NCI-H69 (cell line): ENCODE measurements at regions not wholly inside any gene's neighbourhood (a gene's known extent, or its start where the extent isn't known, plus 50 kb on each side); places are given as distances from the start of the nearest gene placed in this dataset.
A peak's percentile ranks its signal among the peaks of the same experiment; 100 is the strongest.
"Not testable (repeated sequence)": the region's sequence is repeated elsewhere in the genome, so short reads cannot be mapped to it uniquely, and the experiment has no call there.

Experiments used
- DNase-seq: peaks from one replicate; lab custom pipeline; 2025; lab: John Stamatoyannopoulos, UW

GRCh38 chrX:83260288-83260687, 247.8 kb upstream of the POU3F4 start:
- DNase-seq, result peak; percentile 0

- not testable (repeated sequence) for DNase-seq
Observed at GRCh38 chrX:83262218-83262617, 245.9 kb upstream of the POU3F4 start.

- no peak for DNase-seq
Observed at GRCh38 chrX:83278988-83279387, 229.1 kb upstream of the POU3F4 start.

GRCh38 chrX:83286627-83287026, 221.5 kb upstream of the POU3F4 start:
- not testable (repeated sequence) for DNase-seq

GRCh38 chrX:83305381-83305780, 202.7 kb upstream of the POU3F4 start:
- DNase-seq, result no peak

GRCh38 chrX:83319023-83319422, 189.1 kb upstream of the POU3F4 start:
- no peak for DNase-seq

- DNase-seq, result no peak
Observed at GRCh38 chrX:83326539-83326938, 181.6 kb upstream of the POU3F4 start.

- DNase-seq, result no peak
Observed at GRCh38 chrX:83333813-83334212, 174.3 kb upstream of the POU3F4 start.

- no peak for DNase-seq
Observed at GRCh38 chrX:83336454-83336853, 171.6 kb upstream of the POU3F4 start.

GRCh38 chrX:83339724-83340123, 168.4 kb upstream of the POU3F4 start:
- no peak for DNase-seq

- no peak for DNase-seq
Observed at GRCh38 chrX:83345298-83345697, 162.8 kb upstream of the POU3F4 start.
